ENCODE measurements at regions not wholly inside any gene's neighbourhood (a gene's known extent, or its start where the extent isn't known, plus 50 kb on each side); places are given as distances from the start of the nearest gene placed in this dataset.

DNA sequence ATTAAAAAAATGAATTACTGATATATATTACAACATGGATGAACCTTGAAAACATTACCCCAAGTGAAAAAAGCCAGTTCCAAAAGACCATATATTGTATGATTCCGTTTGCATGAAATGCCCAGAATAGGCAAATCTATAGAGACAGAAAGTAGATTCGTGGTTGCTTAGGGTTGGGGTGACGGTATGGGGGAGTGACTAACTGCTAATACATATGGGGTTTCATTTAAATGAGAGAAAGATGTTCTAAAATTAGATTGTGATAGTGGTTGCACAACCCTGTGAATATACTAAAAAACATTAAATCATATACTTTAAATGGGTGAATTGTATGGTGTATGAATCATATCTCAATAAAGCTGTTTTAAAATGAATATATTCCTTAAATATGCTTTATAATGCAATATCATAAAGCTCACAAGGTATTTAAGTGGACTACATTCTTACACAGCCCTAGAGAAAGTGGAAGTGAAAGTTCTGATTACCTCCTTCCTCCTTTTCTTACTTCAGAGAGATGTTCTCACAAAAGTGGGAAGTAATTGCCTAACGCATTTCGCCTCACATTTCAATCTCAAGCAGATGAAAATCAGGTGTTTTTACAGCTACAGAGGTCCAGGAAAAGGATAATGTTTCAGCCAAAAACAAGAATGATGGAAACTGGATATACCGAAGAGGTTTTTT, 142.7 kb upstream of the GNAO1 start:
- TF ChIP-seq CREB1 (IDR thresholded peaks at IDR 0.05; ENCODE audit: low read depth) = no peak
- no peak for TF ChIP-seq NFIC (IDR thresholded peaks at IDR 0.05)
- no peak for TF ChIP-seq ZBTB7A (IDR thresholded peaks at IDR 0.05; ENCODE audit: low read depth)
- no peak for TF ChIP-seq RAD21 (IDR thresholded peaks at IDR 0.05; ENCODE audit: low read depth)
- no peak for TF ChIP-seq YY1 (IDR thresholded peaks at IDR 0.05; ENCODE audit: low read depth)
- TF ChIP-seq CEBPB (IDR thresholded peaks at IDR 0.05) = no peak
- no peak for TF ChIP-seq TEAD4 (IDR thresholded peaks at IDR 0.05)
- TF ChIP-seq, protein P1, sequence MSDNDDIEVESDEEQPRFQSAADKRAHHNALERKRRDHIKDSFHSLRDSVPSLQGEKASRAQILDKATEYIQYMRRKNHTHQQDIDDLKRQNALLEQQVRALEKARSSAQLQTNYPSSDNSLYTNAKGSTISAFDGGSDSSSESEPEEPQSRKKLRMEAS (IDR thresholded peaks at IDR 0.05) = no peak
- no peak for TF ChIP-seq EGR1 (IDR thresholded peaks at IDR 0.05)
- TF ChIP-seq EP300 (IDR thresholded peaks at IDR 0.05; ENCODE audit: borderline replicate concordance) = no peak
- no peak for TF ChIP-seq FOXM1 (IDR thresholded peaks at IDR 0.05; ENCODE audit: borderline replicate concordance, low read depth)
- TF ChIP-seq, protein P2, sequence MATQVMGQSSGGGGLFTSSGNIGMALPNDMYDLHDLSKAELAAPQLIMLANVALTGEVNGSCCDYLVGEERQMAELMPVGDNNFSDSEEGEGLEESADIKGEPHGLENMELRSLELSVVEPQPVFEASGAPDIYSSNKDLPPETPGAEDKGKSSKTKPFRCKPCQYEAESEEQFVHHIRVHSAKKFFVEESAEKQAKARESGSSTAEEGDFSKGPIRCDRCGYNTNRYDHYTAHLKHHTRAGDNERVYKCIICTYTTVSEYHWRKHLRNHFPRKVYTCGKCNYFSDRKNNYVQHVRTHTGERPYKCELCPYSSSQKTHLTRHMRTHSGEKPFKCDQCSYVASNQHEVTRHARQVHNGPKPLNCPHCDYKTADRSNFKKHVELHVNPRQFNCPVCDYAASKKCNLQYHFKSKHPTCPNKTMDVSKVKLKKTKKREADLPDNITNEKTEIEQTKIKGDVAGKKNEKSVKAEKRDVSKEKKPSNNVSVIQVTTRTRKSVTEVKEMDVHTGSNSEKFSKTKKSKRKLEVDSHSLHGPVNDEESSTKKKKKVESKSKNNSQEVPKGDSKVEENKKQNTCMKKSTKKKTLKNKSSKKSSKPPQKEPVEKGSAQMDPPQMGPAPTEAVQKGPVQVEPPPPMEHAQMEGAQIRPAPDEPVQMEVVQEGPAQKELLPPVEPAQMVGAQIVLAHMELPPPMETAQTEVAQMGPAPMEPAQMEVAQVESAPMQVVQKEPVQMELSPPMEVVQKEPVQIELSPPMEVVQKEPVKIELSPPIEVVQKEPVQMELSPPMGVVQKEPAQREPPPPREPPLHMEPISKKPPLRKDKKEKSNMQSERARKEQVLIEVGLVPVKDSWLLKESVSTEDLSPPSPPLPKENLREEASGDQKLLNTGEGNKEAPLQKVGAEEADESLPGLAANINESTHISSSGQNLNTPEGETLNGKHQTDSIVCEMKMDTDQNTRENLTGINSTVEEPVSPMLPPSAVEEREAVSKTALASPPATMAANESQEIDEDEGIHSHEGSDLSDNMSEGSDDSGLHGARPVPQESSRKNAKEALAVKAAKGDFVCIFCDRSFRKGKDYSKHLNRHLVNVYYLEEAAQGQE (IDR thresholded peaks at IDR 0.05; ENCODE audit: low read depth) = no peak
- no peak for TF ChIP-seq TAF1 (IDR thresholded peaks at IDR 0.05; ENCODE audit: low read depth)
- no peak for TF ChIP-seq TCF12 (IDR thresholded peaks at IDR 0.05; ENCODE audit: low read depth)

DNA sequence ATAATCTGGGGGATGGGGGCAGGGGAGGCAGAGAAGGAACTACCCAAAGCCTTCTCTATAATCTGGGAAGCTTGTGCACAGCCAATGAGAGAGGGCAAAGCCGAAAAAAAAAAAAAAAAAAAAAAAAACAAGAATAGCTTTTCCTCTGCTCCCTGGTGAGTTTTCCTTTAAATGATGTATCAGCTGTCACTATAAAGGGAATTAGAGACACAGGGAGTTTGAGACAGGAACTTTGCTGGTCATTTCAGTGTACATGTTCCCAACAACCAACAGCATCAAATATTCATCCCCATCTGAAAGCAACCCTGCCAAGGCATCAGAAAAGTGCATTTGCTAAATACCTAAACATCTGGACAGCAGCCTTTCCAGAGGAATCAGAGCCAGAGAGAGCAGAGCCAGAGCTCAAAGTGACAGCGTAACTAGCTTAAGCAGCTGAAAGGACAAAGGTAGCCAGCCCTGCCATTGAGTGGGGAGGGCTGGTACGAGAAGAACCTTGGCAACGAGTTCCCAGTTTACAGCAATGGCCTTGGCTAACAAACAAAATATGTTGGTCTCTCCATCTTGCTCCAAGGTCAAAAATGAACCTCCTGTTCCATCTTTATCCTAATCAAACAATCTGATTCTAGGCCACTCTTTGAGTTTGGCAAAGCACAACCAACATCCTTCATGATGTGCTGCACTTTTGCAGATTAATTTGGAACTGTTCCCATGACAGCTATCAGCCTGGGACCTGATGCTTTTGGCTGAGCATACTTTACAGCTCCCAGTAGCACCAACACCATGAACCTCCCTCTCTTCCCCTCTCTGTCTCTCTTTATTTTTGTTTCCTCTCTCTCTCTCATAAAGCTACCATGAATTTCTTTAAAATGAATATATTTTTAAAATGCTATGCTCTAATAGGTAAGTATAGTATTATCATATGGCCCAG, 143.7 kb upstream of the GNAO1 start:
- TF ChIP-seq, protein P1 (IDR thresholded peaks at IDR 0.05) = no peak
- TF ChIP-seq YY1 (IDR thresholded peaks at IDR 0.05; ENCODE audit: low read depth) = no peak
- TF ChIP-seq CEBPB (IDR thresholded peaks at IDR 0.05) = no peak
- TF ChIP-seq, protein P3, sequence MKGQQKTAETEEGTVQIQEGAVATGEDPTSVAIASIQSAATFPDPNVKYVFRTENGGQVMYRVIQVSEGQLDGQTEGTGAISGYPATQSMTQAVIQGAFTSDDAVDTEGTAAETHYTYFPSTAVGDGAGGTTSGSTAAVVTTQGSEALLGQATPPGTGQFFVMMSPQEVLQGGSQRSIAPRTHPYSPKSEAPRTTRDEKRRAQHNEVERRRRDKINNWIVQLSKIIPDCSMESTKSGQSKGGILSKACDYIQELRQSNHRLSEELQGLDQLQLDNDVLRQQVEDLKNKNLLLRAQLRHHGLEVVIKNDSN (IDR thresholded peaks at IDR 0.05) = no peak
- no peak for TF ChIP-seq CREB1 (IDR thresholded peaks at IDR 0.05; ENCODE audit: low read depth)
- no peak for TF ChIP-seq FOXM1 (IDR thresholded peaks at IDR 0.05; ENCODE audit: borderline replicate concordance, low read depth)
- no peak for TF ChIP-seq EGR1 (IDR thresholded peaks at IDR 0.05)
- no peak for TF ChIP-seq TCF12 (IDR thresholded peaks at IDR 0.05; ENCODE audit: low read depth)
- no peak for TF ChIP-seq TAF1 (IDR thresholded peaks at IDR 0.05; ENCODE audit: low read depth)
- TF ChIP-seq, protein P2 (IDR thresholded peaks at IDR 0.05; ENCODE audit: low read depth) = no peak
- TF ChIP-seq ZBTB7A (IDR thresholded peaks at IDR 0.05; ENCODE audit: low read depth) = no peak

DNA sequence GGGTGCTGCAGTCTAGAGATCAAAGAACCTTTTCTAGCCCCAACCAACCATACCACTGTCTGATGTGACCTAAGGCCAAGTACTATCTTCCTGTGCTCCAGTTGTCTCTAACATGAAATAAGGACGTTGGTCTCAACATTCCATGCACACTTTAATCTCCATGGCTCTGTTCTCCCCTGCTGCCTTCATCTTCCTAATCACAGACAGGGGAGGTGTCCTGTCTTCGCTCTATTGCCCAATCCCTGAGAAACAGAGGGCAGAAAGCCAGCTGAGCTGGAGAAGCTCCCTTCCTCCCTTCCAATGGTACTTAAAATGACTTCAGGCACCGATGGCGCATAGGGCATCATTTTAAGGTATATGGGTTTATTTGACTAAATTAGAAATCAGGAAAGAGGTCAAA, 148.9 kb upstream of the GNAO1 start:
- no peak for TF ChIP-seq CEBPB (IDR thresholded peaks at IDR 0.05)

DNA sequence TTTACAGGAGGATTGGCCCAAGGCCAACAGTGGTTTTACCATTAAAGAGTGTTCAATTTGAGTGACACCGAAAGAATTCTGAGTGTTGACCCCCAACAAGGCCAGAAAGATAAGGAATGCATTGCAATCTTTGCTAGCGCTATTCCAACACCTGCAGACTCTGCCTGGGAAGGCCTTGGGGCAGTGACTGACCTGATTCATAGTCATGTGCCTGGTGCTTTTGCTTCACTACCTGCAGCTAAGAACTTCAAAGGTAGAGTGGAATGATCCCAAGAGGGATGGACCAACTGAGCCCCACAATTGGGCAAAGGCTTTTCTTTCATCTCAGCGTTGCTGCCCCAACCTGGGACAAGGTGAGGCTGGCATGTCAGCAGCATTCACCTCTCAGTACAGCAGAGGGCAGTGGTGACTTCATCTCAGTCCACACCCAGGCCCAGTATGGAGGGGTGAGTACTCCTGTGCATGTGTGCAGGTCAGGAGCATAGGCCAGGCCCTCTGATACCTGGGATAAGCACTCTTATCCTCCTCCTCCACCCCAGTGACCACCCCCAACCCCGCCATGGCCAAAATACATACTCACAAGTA, 149.6 kb upstream of the GNAO1 start:
- TF ChIP-seq, protein P2 (IDR thresholded peaks at IDR 0.05; ENCODE audit: low read depth) = no peak
- peak; percentile 65 for TF ChIP-seq RAD21 (IDR thresholded peaks at IDR 0.05; ENCODE audit: low read depth)

Measured in Ishikawa (cell line).